BJ (cell line): ENCODE measurements at regions not wholly inside any gene's neighbourhood (a gene's known extent, or its start where the extent isn't known, plus 50 kb on each side); places are given as distances from the start of the nearest gene placed in this dataset.

Source experiments
- CTCF ChIA-PET: fragments of 350-600 bp; formaldehyde crosslinking; extraction: SDS; loops from one replicate; lab custom pipeline; 2021; ENCODE audit warnings: antibody characterized with exemption, inconsistent platforms; lab: Yijun Ruan, JAX
- POLR2A ChIA-PET: fragments of 300-600 bp; sonication (Branson Sonifier 250); formaldehyde crosslinking; extraction: SDS; loops from one replicate; lab custom pipeline; 2021; ENCODE audit warnings: antibody characterized with exemption; lab: Charles Lee
- DNase-seq: peaks from one replicate; pipeline ENCODE4 v3.0.0-alpha.2; 2011; ENCODE audit warnings: low read depth
- H3K27me3 ChIP-seq: 2 replicates; pipeline ENCODE4 v1.6.0; 2011; ENCODE audit warnings: low read length; ENCODE audit not compliant: control insufficient read depth, insufficient read depth
- H3K36me3 ChIP-seq: 2 replicates; pipeline ENCODE4 v1.5.1; 2011; ENCODE audit warnings: low read length; ENCODE audit not compliant: control insufficient read depth, insufficient read depth
- H3K4me3 ChIP-seq: 2 replicates; pipeline ENCODE4 v1.5.1; 2011; ENCODE audit warnings: low read depth, mild to moderate bottlenecking, control low read depth, low read length
- TF ChIP-seq, protein P1 (sequence below): IDR thresholded peaks from 2 replicates; pipeline ENCODE4 v1.5.1; 2011; ENCODE audit warnings: low read depth, mild to moderate bottlenecking, control low read depth, inconsistent platforms, low read length, moderate library complexity; ENCODE audit not compliant: insufficient read depth

DNA sequence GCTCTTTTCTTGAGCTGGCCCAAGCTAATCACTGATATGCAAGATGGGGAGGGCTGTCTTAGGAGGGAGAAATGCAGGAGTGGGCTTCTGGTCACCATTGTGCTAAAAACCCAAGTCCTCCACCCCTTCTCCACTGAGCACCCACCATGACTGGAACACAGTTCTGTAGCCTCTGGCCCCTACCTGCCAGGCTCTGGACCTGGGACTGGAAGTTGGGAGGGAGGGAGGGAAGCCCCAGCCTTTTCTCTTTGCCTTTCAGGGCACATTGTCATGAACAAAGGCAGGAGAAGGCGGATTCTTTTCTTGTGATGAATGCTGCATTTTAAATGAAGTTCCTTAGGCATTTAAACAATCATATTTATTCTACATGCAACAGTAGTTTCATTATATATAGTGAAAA is 559.1 kb upstream of the TRPC7 start:
- H3K36me3 ChIP-seq, result no peaks in the 10 kb centered on the region
- CTCF ChIA-PET, result no interaction called here
- TF ChIP-seq, protein P1, sequence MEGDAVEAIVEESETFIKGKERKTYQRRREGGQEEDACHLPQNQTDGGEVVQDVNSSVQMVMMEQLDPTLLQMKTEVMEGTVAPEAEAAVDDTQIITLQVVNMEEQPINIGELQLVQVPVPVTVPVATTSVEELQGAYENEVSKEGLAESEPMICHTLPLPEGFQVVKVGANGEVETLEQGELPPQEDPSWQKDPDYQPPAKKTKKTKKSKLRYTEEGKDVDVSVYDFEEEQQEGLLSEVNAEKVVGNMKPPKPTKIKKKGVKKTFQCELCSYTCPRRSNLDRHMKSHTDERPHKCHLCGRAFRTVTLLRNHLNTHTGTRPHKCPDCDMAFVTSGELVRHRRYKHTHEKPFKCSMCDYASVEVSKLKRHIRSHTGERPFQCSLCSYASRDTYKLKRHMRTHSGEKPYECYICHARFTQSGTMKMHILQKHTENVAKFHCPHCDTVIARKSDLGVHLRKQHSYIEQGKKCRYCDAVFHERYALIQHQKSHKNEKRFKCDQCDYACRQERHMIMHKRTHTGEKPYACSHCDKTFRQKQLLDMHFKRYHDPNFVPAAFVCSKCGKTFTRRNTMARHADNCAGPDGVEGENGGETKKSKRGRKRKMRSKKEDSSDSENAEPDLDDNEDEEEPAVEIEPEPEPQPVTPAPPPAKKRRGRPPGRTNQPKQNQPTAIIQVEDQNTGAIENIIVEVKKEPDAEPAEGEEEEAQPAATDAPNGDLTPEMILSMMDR, result no peak
- H3K27me3 ChIP-seq, result no peaks in the 10 kb centered on the region
- DNase-seq, result no peak
- POLR2A ChIA-PET, result no interaction called here
- no peak overlapping the region for H3K4me3 ChIP-seq

- CTCF ChIA-PET, result no interaction called here
- POLR2A ChIA-PET, result no interaction called here
- Histone ChIP-seq H3K4me3 (no peak overlapping the region), H3K36me3 (no peaks in the 10 kb centered on the region), H3K27me3 (0 out of 2 replicates have a peak, but pooled peaks cover 1% of the 10 kb centered on the region)
- TF ChIP-seq, protein P1, result no peak
- no peak for DNase-seq
Observed at GRCh38 chr5:136910625-136911024, 545.3 kb upstream of the TRPC7 start.

DNA sequence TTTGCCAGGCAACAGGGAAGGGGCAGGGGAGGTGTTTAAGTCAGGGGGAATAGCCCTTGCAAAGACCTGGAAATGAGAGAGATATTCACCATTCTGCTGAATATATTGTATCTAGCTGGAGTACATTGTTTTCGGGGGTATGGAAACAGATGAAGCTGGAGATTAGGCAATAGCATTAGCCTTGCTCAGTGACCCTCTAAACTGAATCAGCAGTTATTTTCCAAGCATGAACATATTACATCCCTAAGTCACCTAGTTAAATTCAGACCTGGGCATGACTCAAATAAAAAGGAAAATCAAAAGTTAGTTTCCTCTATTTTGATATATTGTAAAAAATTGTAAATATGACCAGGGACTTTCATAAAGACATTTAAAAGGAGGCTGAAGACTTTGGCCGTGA is 544.6 kb upstream of the TRPC7 start:
- Histone ChIP-seq H3K36me3 (no peaks in the 10 kb centered on the region), H3K27me3 (0 out of 2 replicates have a peak, but pooled peaks cover 1% of the 10 kb centered on the region), H3K4me3 (no peak overlapping the region)
- TF ChIP-seq, protein P1, result no peak
- ChIA-PET CTCF (no interaction called here), POLR2A (no interaction called here)
- DNase-seq, result no peak

GRCh38 chr5:136907371-136907770 is 542.0 kb upstream of the TRPC7 start:
- no peaks in the 10 kb centered on the region for H3K36me3 ChIP-seq

DNA sequence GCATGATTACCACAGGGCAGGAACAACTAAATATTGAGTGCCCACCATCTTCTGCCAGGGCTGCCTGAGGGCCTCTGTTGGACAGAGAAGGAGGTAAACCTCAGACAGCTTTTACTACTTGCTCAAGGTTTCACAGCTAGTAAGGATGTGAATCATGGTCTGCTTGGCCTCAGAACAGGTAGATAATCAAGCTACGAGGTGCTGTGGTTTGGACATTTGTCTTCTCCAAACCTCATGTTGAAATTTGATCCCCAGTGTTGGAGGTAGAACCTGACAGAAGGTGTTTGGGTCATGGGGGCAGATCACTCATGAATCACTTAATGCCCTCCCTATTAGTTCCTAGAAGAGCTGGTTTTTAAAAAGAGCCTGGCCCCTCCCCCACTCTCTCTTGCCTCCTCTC is 541.2 kb upstream of the TRPC7 start:
- no peak overlapping the region for H3K4me3 ChIP-seq
- H3K27me3 ChIP-seq, result 0 out of 2 replicates have a peak, but pooled peaks cover 1% of the 10 kb centered on the region
- ChIA-PET CTCF (no interaction called here), POLR2A (no interaction called here)
- TF ChIP-seq, protein P1, result no peak
- H3K36me3 ChIP-seq, result no peaks in the 10 kb centered on the region
- no peak for DNase-seq

More at GRCh38 chr5:136907371-136907770, 542.0 kb upstream of the TRPC7 start:
- TF ChIP-seq, protein P1, result no peak
- H3K4me3 ChIP-seq, result no peak overlapping the region
- 0 out of 2 replicates have a peak, but pooled peaks cover 1% of the 10 kb centered on the region for H3K27me3 ChIP-seq
- POLR2A ChIA-PET, result no interaction called here
- no peak for DNase-seq
- CTCF ChIA-PET, result no interaction called here
